HCT116 (cell line): ENCODE measurements at regions not wholly inside any gene's neighbourhood (a gene's known extent, or its start where the extent isn't known, plus 50 kb on each side); places are given as distances from the start of the nearest gene placed in this dataset.

ENCODE experiments used
- ATAC-seq: fragments of 200-7000 bp; cut with Tn5 transposase; 2 replicates; pipeline ENCODE4 v1.9.1; 2020; ENCODE audit warnings: mild to moderate bottlenecking, moderate library complexity
- BruUV-seq: library from RNA; stranded (reverse); fragments of 400-500 nt; replicated peaks from 2 replicates; lab custom pipeline; 2021; lab: Mats Ljungman, UMichigan
- CTCF ChIA-PET: fragments of 300-600 bp; sonication (Branson Sonifier 250); formaldehyde crosslinking; loops from one replicate; lab custom pipeline; 2021; ENCODE audit warnings: antibody characterized with exemption; lab: Charles Lee
- POLR2A ChIA-PET: fragments of 300-600, 350-600 bp; sonication (Branson Sonifier 250); formaldehyde crosslinking; loops from one replicate; lab custom pipeline; 2021; ENCODE audit warnings: antibody characterized with exemption; lab: Charles Lee
- RAD21 ChIA-PET, 2 experiments: fragments of 300-600 bp; sonication (Branson Sonifier 250); formaldehyde crosslinking; loops; one replicate each; lab custom pipeline; 2023; ENCODE audit warnings: low total read pairs in 2 of 2; ENCODE audit not compliant: uncharacterized antibody in 2 of 2, unreplicated experiment in 2 of 2, low non-redundant PET in 1 of 2; lab: Charles Lee
- DNase-seq: peaks from one replicate; pipeline ENCODE4 v3.0.0-alpha.2; 2010; ENCODE audit warnings: low read depth, low spot score
- H2AFZ ChIP-seq: fragments of 200-600 bp; shearing (Covaris generic), sonication (generic); 2 replicates; pipeline ENCODE4 v1.6.1; 2017; ENCODE audit warnings: low read depth, mixed run types, mixed read lengths, antibody characterized with exemption, low read length; ENCODE audit not compliant: poor library complexity, severe bottlenecking
- H3K27ac ChIP-seq: 2 replicates; pipeline ENCODE4 v1.5.1; 2012; ENCODE audit warnings: low read depth, low read length
- H3K27me3 ChIP-seq: fragments of 200-600 bp; sonication (generic); 2 replicates; pipeline ENCODE4 v1.6.1; 2016; ENCODE audit warnings: mixed run types, low read length, mixed read lengths; ENCODE audit not compliant: insufficient read depth
- H3K36me3 ChIP-seq, 2 experiments: fragments of 200-500 bp in 1 of 2; fragments of 200-600 bp in 1 of 2; sonication (Bioruptor generic) in 1 of 2; sonication (generic) in 1 of 2; 2 replicates each; pipeline versions ENCODE4 v1.5.1 to v1.6.1; 2014 to 2016; ENCODE audit warnings: low read length in 2 of 2, inconsistent platforms in 1 of 2, mixed read lengths in 1 of 2, mixed run types in 1 of 2; ENCODE audit not compliant: insufficient read depth in 2 of 2, control insufficient read depth in 1 of 2
- H3K4me1 ChIP-seq, 2 experiments: fragments of 200-600 bp in 1 of 2; sonication (generic) in 1 of 2; 2 replicates each; pipeline versions ENCODE4 v1.5.1 to v1.6.1; 2012 to 2017; ENCODE audit warnings: low read length in 2 of 2, inconsistent platforms in 1 of 2, mild to moderate bottlenecking in 1 of 2, mixed read lengths in 1 of 2, mixed run types in 1 of 2, moderate library complexity in 1 of 2; ENCODE audit not compliant: insufficient read depth in 2 of 2, control insufficient read depth in 1 of 2
- H3K4me2 ChIP-seq: fragments of 200-600 bp; sonication (generic); 2 replicates; pipeline ENCODE4 v1.6.1; 2017; ENCODE audit warnings: mixed run types, low read length, mixed read lengths
- H3K4me3 ChIP-seq, 2 experiments: fragments of 200-600 bp in 1 of 2; sonication (generic) in 1 of 2; replicated peaks in 1 of 2; 2 replicates each; pipeline ENCODE4 v1.5.1; 2011 to 2016; ENCODE audit warnings: low read length in 2 of 2, control low read depth in 1 of 2, low read depth in 1 of 2, mild to moderate bottlenecking in 1 of 2, mixed read lengths in 1 of 2, mixed run types in 1 of 2
- H3K79me2 ChIP-seq: fragments of 200-600 bp; sonication (generic); 2 replicates; pipeline ENCODE4 v1.6.1; 2017; ENCODE audit warnings: mild to moderate bottlenecking, mixed run types, low read length, moderate library complexity, mixed read lengths; ENCODE audit not compliant: insufficient read depth
- H3K9ac ChIP-seq: fragments of 200-600 bp; sonication (generic); 2 replicates; pipeline ENCODE4 v1.6.1; 2016; ENCODE audit warnings: low read length, mixed read lengths
- H3K9me2 ChIP-seq: fragments of 200-600 bp; sonication (generic), shearing (Covaris generic); 2 replicates; pipeline ENCODE4 v1.6.1; 2017; ENCODE audit warnings: mixed run types, mild to moderate bottlenecking, moderate library complexity; ENCODE audit not compliant: insufficient read depth
- H3K9me3 ChIP-seq, 2 experiments: fragments of 200-500 bp in 1 of 2; fragments of 200-600 bp in 1 of 2; sonication (Bioruptor generic) in 1 of 2; sonication (generic) in 1 of 2; 2 replicates each; pipeline ENCODE4 v1.6.1; 2014 to 2017; ENCODE audit warnings: low read length in 2 of 2, mixed read lengths in 2 of 2, inconsistent platforms in 1 of 2, low read depth in 1 of 2, mild to moderate bottlenecking in 1 of 2, mixed run types in 1 of 2, moderate library complexity in 1 of 2; ENCODE audit not compliant: control insufficient read depth in 1 of 2, insufficient read depth in 1 of 2
- H4K20me1 ChIP-seq: fragments of 200-600 bp; sonication (generic), shearing (Covaris generic); 2 replicates; pipeline ENCODE4 v1.6.1; 2017; ENCODE audit warnings: mixed run types, mild to moderate bottlenecking, moderate library complexity; ENCODE audit not compliant: insufficient read depth
- CEBPB ChIP-seq: IDR thresholded peaks from 2 replicates; pipeline ENCODE4 v1.6.1; 2012; ENCODE audit warnings: low read depth
- EGR1 ChIP-seq: IDR thresholded peaks from 2 replicates; pipeline ENCODE4 v1.6.1; 2012; ENCODE audit warnings: low read depth
- FOSL1 ChIP-seq: IDR thresholded peaks from 2 replicates; pipeline ENCODE4 v1.6.1; 2012; ENCODE audit warnings: low read depth
- MAX ChIP-seq: IDR thresholded peaks from 2 replicates; pipeline ENCODE4 v1.6.1; 2012
- RAD21 ChIP-seq: IDR thresholded peaks from 2 replicates; pipeline ENCODE4 v1.6.1; 2012; ENCODE audit warnings: low read depth, mild to moderate bottlenecking
- SIN3A ChIP-seq: IDR thresholded peaks from 2 replicates; pipeline ENCODE4 v1.6.1; 2012; ENCODE audit warnings: low read depth
- SP1 ChIP-seq: IDR thresholded peaks from 2 replicates; pipeline ENCODE4 v1.6.1; 2012; ENCODE audit warnings: low read depth
- YY1 ChIP-seq: IDR thresholded peaks from 2 replicates; pipeline ENCODE4 v1.6.1; 2011; ENCODE audit warnings: low read length, low read depth, moderate library complexity, mild to moderate bottlenecking; ENCODE audit not compliant: insufficient replicate concordance; ENCODE audit errors: extremely low read depth
- intact Hi-C: fragments of 100-400 bp; cut with micrococcal nuclease; formaldehyde crosslinking; loops from 2 replicates; pipeline ENCODE4 v1.10.0; 2022

GRCh38 chr4:114272226-114272625, 292.8 kb upstream of the ARSJ start:
- Histone ChIP-seq H3K4me2 (no peak overlapping the region), H3K4me3 (no peak overlapping the region), H3K4me1 (peaks cover 0 to 8% of the 10 kb centered on the region in 2 experiments; a peak in 2 of 4 replicates), H3K9me3 (no peaks in the 10 kb centered on the region), H4K20me1 (no peaks in the 10 kb centered on the region), H3K79me2 (no peaks in the 10 kb centered on the region), H3K36me3 (no peaks in the 10 kb centered on the region), H3K9ac (no peak overlapping the region), H2AFZ (no peak overlapping the region), H3K27ac (no peak overlapping the region), H3K9me2 (no peaks in the 10 kb centered on the region), H3K27me3 (no peaks in the 10 kb centered on the region)
- TF ChIP-seq RAD21 = no peak
- no peak for TF ChIP-seq EGR1
- TF ChIP-seq YY1 = no peak
- TF ChIP-seq SIN3A = no peak
- peak; percentile 40; the same call in 1 of the 2 replicates for TF ChIP-seq FOSL1
- no peak for TF ChIP-seq CEBPB
- BruUV-seq = no TSS peak
- ATAC-seq (peak; percentile 63; the same call in 1 of the 2 replicates), DNase-seq (peak; percentile 40)
- ChIA-PET POLR2A (no interaction called here), RAD21 (no interaction called here), CTCF (no interaction called here)
- intact Hi-C loops = no loop called here

GRCh38 chr4:114273238-114273637, 293.8 kb upstream of the ARSJ start:
- Histone ChIP-seq H3K79me2 (no peaks in the 10 kb centered on the region), H3K27me3 (no peaks in the 10 kb centered on the region), H3K9me3 (no peaks in the 10 kb centered on the region), H3K36me3 (no peaks in the 10 kb centered on the region), H2AFZ (no peak overlapping the region), H3K27ac (no peak overlapping the region), H3K9me2 (no peaks in the 10 kb centered on the region), H3K9ac (no peak overlapping the region), H4K20me1 (no peaks in the 10 kb centered on the region), H3K4me2 (no peak overlapping the region), H3K4me3 (no peak overlapping the region), H3K4me1 (peaks cover 0 to 8% of the 10 kb centered on the region in 2 experiments; a peak in 2 of 4 replicates)
- RAD21 ChIA-PET = no interaction called here
- ATAC-seq = no peak
- CTCF ChIA-PET = no interaction called here
- POLR2A ChIA-PET = no interaction called here
- no peak for DNase-seq
- BruUV-seq = no TSS peak
- intact Hi-C loops = no loop called here
- TF ChIP-seq SP1 = no peak
- TF ChIP-seq MAX = no peak
- no peak for TF ChIP-seq RAD21
- TF ChIP-seq SIN3A = no peak
- TF ChIP-seq, all 23 proteins: peak for 0
